ENCODE measurements at regions not wholly inside any gene's neighbourhood (a gene's known extent, or its start where the extent isn't known, plus 50 kb on each side); places are given as distances from the start of the nearest gene placed in this dataset.

GRCh38 chr3:177729956-177730681 is 532.8 kb upstream of the TBL1XR1 start:
- DNase-seq: no peak

DNA sequence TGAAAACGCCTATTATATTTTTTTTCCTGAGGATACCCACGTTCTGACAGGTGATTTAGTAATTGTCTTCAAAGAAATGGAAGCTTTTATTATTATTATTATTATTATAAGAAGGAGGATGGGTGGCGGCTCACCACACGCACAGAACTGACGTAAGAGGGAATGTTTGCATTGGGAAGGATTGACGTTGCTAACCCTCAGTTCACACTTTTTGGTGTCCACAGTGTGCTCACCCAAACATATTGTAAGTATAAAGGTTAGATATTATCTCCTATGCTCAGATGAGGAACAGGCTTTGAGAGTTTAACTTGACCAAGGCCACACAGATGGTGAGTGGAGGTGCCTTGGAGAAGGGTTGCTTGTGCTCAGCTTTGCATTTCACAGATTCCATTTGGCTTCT is 533.5 kb upstream of the TBL1XR1 start:
- no peak for DNase-seq

DNA sequence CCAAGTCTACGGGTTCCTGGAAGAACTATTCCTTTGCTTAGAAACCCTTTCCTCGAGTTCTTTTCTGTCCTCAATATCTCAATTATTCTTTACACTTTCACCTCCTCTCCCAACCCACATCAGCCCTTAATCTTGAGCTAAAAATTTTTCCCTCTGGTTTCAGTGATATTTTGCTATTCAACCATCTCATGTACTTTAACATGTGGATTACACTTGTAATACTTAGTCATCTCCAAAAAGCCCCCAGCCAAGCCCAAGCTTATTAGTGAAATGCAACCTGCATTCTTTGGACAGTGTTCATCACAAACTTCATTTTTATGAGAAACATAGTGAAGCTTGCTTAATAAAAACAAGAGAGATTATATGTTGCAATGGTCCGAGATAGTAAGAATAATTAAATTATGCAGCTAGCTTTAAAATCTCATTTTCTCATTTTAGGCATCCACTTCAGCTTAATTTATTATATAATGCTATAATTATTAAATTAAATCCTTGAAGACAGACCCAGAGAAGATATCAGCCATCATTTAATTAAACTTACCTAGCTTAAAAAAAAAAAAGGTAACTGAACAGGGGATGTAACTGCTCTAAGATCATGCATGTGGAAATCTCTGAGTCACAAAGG is 534.5 kb upstream of the TBL1XR1 start:
- no peak for DNase-seq

- no peak for DNase-seq
These were observed 536.0 kb upstream of the TBL1XR1 start for GRCh38 chr3:177733233-177733632.

GRCh38 chr3:177733936-177734335 is 536.7 kb upstream of the TBL1XR1 start:
- DNase-seq: no peak

- DNase-seq: no peak
These were observed 538.1 kb upstream of the TBL1XR1 start for GRCh38 chr3:177735431-177735830.

DNA sequence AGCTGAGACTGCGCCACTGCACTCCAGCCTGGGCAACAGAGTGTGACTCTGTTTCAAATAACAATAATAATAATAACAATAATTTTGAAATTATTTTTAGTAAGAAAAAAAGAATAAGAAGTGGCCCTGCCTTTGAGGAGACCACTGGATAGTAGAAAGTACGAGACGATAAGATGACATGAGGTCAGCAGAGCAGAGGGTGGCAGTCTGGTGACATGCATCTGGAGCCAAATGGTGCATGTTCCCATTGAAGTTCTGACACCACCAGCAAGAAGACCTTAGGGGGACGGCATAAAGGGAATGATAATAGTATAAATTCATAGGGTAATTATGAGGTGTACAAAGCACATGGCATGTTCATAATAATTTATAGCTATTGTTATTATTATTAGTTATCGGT is 542.2 kb upstream of the TBL1XR1 start:
- DNase-seq: no peak

DNA sequence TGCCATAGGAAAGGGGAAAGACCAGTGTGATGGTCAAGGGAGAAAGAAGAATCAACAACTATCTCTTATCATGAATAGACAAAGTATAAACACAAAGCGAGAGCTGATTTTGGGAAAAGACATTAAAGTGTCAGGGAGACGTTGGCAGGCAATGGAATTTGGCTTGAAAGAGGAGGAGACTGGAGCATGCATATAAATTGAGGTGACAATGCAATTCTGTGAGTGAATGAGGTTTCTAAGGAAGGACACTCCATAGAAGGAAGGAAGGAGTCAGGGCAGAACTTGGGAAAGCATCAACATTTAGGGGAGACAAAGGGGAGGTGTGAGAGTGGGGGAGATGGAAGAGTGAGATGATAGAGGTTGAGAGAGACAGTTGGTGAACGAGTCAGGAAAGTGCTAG is 543.0 kb upstream of the TBL1XR1 start:
- DNase-seq: no peak

GRCh38 chr3:177742273-177742672 is 545.0 kb upstream of the TBL1XR1 start:
- no peak for DNase-seq

- DNase-seq: no peak
These were observed 546.0 kb upstream of the TBL1XR1 start for GRCh38 chr3:177743173-177743890.

- DNase-seq: no peak
These were observed 547.8 kb upstream of the TBL1XR1 start for GRCh38 chr3:177744873-177745606.

DNA sequence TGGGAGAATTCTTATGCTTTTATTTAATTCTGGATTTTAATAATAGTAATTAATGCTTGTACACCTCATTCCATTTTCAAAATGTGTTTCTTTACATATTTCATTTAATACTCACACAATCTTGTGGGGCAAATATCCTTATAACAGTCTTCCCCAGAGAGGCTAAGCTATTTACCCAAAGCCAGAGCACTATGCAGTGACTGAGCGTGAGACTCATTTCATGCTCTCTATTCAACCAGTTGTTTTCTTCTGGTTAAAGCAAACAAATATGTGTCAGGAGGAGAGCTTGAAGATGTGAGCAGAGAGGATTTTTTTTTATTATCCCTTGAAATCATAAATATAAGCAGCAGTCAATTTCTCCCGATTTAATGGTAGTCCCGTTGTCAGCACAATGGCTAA is 548.3 kb upstream of the TBL1XR1 start:
- DNase-seq: no peak

GRCh38 chr3:177746337-177746933 is 549.2 kb upstream of the TBL1XR1 start:
- DNase-seq: no peak

GRCh38 chr3:177749836-177750235 is 552.6 kb upstream of the TBL1XR1 start:
- DNase-seq: no peak

DNA sequence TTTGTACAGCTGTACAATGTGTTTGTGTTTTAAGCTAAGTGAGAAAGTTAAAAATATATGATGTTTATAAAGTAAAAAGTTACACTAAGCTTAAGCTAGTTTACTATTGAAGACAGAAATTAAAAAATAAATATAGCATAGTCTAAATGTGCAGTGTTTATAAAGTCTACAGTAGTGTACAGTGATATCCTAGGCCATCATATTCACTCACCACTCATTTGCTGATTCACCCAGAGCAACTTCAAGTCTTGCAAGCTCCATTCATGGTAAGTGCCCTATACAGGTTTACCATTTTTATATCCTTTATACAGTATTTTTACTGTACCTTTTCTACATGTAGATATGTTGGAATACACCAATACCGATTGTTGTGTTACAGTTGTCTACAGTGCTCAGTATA is 553.2 kb upstream of the TBL1XR1 start:
- no peak for DNase-seq

DNA sequence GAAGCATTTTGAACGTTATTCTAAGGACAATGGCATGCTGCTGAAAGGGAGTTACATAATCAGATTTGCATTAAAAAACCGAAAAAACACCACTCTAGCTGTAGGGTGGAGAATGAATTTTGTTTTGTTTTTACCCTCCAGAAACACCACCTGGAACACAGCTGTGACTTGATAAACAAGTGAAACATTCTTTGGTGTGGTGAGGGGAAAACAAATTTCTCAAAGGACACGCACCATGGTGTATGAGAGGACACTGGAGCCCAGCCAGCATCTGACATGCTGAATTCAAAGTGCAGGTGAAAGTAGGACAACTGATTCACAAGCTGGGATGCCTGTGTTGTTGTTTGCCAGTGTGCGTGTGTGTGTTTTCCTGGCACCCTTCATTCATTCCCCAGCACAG is 554.5 kb upstream of the TBL1XR1 start:
- DNase-seq: no peak

- no peak for DNase-seq
These were observed 555.5 kb upstream of the TBL1XR1 start for GRCh38 chr3:177752831-177753230.

GRCh38 chr3:177753451-177754155 is 556.3 kb upstream of the TBL1XR1 start:
- DNase-seq: no peak

DNA sequence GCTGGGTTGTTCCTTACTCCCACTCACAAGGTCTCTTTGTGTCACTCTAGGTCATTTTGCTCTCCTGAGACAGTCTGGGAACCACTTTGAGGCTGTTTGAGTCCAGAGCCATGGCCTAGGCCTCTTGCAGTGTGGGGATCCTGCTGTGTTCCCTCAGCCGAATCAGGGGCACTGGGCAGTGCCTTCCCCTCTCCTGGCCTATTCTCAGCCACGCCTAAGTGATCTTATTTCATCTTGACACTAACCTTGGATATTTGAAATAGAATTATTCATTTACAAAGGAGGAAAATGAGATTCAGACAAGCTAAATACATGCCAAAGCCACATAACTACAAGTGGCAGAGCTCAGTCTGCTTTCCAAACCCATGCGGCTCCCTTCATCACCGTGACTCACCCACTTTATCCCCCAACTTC is 557.2 kb upstream of the TBL1XR1 start:
- DNase-seq: no peak

- DNase-seq: no peak
These were observed 560.8 kb upstream of the TBL1XR1 start for GRCh38 chr3:177758126-177758525.

- DNase-seq: no peak
These were observed 563.5 kb upstream of the TBL1XR1 start for GRCh38 chr3:177760803-177761202.

- no peak for DNase-seq
These were observed 567.2 kb upstream of the TBL1XR1 start for GRCh38 chr3:177764377-177764912.
